Stomach smooth muscle (tissue), 2 donors: ENCODE measurements at regions not wholly inside any gene's neighbourhood (a gene's known extent, or its start where the extent isn't known, plus 50 kb on each side); places are given as distances from the start of the nearest gene placed in this dataset.
"Not testable (repeated sequence)": the region's sequence is repeated elsewhere in the genome, so short reads cannot be mapped to it uniquely, and the experiment has no call there.

Source experiments
- H3K27ac ChIP-seq: one replicate; pipeline ENCODE4 v1.7.0; 2013; ENCODE audit warnings: mild to moderate bottlenecking, low read length, inconsistent platforms
- H3K27me3 ChIP-seq, 2 donors: one replicate each; pipeline ENCODE4 v1.7.0; 2013; ENCODE audit warnings: low read length in 2 of 2; ENCODE audit not compliant: insufficient read depth in 2 of 2, control insufficient read depth in 1 of 2
- H3K36me3 ChIP-seq, 2 donors: one replicate each; pipeline ENCODE4 v1.7.0; 2013; ENCODE audit warnings: low read length in 2 of 2; ENCODE audit not compliant: control insufficient read depth in 2 of 2, insufficient read depth in 2 of 2
- H3K4me1 ChIP-seq: one replicate; pipeline ENCODE4 v1.7.0; 2013; ENCODE audit warnings: low read length; ENCODE audit not compliant: control insufficient read depth, insufficient read depth
- H3K4me3 ChIP-seq, 2 donors: one replicate each; pipeline ENCODE4 v1.7.0; 2013; ENCODE audit warnings: low read length in 2 of 2
- H3K9ac ChIP-seq, 2 donors: one replicate each; pipeline ENCODE4 v1.7.0; 2013; ENCODE audit warnings: low read length in 2 of 2, mild to moderate bottlenecking in 1 of 2
- H3K9me3 ChIP-seq, 2 donors: one replicate each; pipeline ENCODE4 v1.7.0; 2013; ENCODE audit warnings: low read length in 2 of 2; ENCODE audit not compliant: control insufficient read depth in 2 of 2
- donor health status: healthy.
- donor health status: Pancreatic carcinoma.

GRCh38 chr13:109330123-109330522 is 456.3 kb downstream of the IRS2 start:
- H3K36me3 ChIP-seq: no peaks in the 10 kb centered on the region
- H3K27ac ChIP-seq: no peak overlapping the region
- no peak overlapping the region for H3K9ac ChIP-seq
- no peaks in the 10 kb centered on the region for H3K4me1 ChIP-seq
- H3K27me3 ChIP-seq: no peaks in the 10 kb centered on the region
- H3K4me3 ChIP-seq: no peak overlapping the region
- no peaks in the 10 kb centered on the region for H3K9me3 ChIP-seq

GRCh38 chr13:109329175-109329574 is 457.2 kb downstream of the IRS2 start:
- H3K27ac ChIP-seq: no peak overlapping the region
- no peak overlapping the region for H3K4me3 ChIP-seq
- H3K9me3 ChIP-seq: no peaks in the 10 kb centered on the region
- H3K27me3 ChIP-seq: no peaks in the 10 kb centered on the region
- H3K9ac ChIP-seq: no peak overlapping the region
- no peaks in the 10 kb centered on the region for H3K4me1 ChIP-seq
- no peaks in the 10 kb centered on the region for H3K36me3 ChIP-seq

DNA sequence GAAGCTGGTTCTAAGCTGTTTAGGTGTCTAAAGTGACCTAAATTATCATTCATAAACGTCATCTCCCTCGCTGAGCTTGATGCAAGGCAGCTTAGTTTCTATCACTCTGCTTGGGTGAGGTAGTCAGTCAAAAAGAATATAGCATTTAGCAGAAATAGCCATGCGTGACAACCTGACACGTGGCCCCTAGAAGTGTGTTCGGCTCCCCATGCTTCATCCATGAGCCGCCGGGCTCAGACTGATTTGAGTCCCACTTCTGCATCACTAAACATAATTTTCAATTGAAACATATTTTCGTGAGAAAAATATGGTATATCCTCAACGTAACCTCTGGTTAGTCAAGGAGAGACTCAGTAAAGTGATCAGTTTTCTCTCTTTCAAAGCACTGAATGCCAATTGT is 459.8 kb downstream of the IRS2 start:
- Histone ChIP-seq H3K27me3 (no peaks in the 10 kb centered on the region), H3K9ac (no peak overlapping the region)

GRCh38 chr13:109323338-109323737 is 463.0 kb downstream of the IRS2 start:
- Histone ChIP-seq H3K4me1 (no peaks in the 10 kb centered on the region), H3K9me3 (no peaks in the 10 kb centered on the region), H3K27me3 (no peaks in the 10 kb centered on the region), H3K9ac (no peak overlapping the region), H3K36me3 (no peaks in the 10 kb centered on the region), H3K27ac (no peak overlapping the region), H3K4me3 (no peak overlapping the region)

More for the DNA sequence above, 459.8 kb downstream of the IRS2 start:
- Histone ChIP-seq H3K27ac (no peak overlapping the region), H3K9me3 (no peaks in the 10 kb centered on the region), H3K36me3 (no peaks in the 10 kb centered on the region), H3K4me3 (no peak overlapping the region), H3K4me1 (no peaks in the 10 kb centered on the region)

DNA sequence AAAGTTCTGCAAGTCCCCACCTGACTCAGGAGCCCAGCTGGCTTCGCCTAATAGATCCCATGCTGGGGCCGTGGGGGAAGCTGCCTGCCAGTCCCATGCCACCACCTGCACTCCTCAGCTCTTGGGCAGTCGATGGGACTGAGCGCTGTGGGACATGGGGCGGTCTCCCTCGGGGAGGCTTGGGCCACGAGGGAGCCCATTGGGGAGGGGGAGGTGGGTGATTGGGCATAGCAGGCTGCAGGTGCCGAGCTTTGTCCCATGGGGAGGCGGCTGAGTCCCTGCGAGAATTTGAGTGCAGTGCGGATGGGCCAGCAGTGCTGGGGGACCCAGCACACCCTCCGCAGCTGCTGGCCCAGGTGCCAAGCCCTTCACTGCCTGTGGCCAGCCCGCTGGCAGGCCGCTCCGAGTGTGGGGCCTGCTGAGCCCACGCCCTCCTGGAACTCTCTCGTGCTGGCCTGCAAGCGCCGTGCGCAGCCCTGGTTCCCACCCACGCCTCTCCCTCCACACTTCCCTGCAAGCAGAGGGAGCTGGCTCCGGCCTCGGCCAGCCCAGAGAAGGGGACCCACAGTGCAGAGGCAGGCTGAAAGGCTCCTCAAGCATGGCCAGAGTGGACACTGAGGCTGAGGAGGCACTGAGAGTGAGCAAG is 467.3 kb downstream of the IRS2 start:
- no peaks in the 10 kb centered on the region for H3K36me3 ChIP-seq
- no peak overlapping the region for H3K4me3 ChIP-seq
- H3K27me3 ChIP-seq: no peaks in the 10 kb centered on the region
- no peak overlapping the region for H3K27ac ChIP-seq
- H3K9ac ChIP-seq: no peak overlapping the region
- H3K9me3 ChIP-seq: no peaks in the 10 kb centered on the region
- no peaks in the 10 kb centered on the region for H3K4me1 ChIP-seq

GRCh38 chr13:109315481-109315880 is 470.9 kb downstream of the IRS2 start:
- H3K4me3 ChIP-seq: no peak overlapping the region
- H3K27ac ChIP-seq: no peak overlapping the region
- H3K9me3 ChIP-seq: no peaks in the 10 kb centered on the region
- H3K27me3 ChIP-seq: no peaks in the 10 kb centered on the region
- no peak overlapping the region for H3K9ac ChIP-seq
- no peaks in the 10 kb centered on the region for H3K36me3 ChIP-seq
- H3K4me1 ChIP-seq: no peaks in the 10 kb centered on the region

- no peak overlapping the region for H3K4me3 ChIP-seq
- H3K27me3 ChIP-seq: no peaks in the 10 kb centered on the region
Measured at GRCh38 chr13:109314101-109314500, 472.3 kb downstream of the IRS2 start.

GRCh38 chr13:109312399-109312798 is 474.0 kb downstream of the IRS2 start:
- Histone ChIP-seq H3K9me3 (no peaks in the 10 kb centered on the region), H3K27ac (no peak overlapping the region), H3K4me1 (no peaks in the 10 kb centered on the region), H3K36me3 (no peaks in the 10 kb centered on the region), H3K9ac (no peak overlapping the region), H3K27me3 (no peaks in the 10 kb centered on the region), H3K4me3 (no peak overlapping the region)

More at GRCh38 chr13:109314101-109314500, 472.3 kb downstream of the IRS2 start:
- Histone ChIP-seq H3K36me3 (no peaks in the 10 kb centered on the region), H3K9ac (no peak overlapping the region), H3K9me3 (no peaks in the 10 kb centered on the region), H3K27ac (no peak overlapping the region), H3K4me1 (no peaks in the 10 kb centered on the region)

DNA sequence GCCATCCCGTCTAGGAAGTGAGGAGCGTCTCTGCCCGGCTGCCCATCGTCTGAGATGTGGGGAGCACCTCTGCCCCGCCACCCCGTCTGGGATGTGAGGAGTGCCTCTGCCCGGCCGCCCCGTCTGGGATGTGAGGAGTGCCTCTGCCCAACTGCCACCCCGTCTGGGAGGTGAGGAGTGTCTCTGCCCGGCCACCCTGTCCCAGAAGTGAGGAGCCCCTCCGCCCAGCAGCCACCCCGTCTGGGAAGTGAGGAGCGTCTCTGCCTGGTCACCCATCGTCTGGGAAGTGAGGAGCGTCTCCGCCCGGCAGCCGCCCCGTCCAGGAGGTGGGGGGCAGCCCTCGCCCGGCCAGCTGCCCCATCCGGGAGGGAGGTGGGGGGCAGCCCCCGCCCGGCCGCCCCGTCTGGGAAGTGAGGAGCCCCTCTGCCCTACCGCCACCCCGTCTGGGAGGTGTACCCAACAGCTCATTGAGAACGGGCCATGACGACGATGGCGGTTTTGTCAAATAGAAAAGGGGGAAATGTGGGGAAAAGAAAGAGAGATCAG is 474.9 kb downstream of the IRS2 start:
- not testable (repeated sequence) for H3K36me3 ChIP-seq, H3K9ac ChIP-seq, H3K9me3 ChIP-seq, H3K27me3 ChIP-seq, H3K4me1 ChIP-seq, H3K27ac ChIP-seq, H3K4me3 ChIP-seq

DNA sequence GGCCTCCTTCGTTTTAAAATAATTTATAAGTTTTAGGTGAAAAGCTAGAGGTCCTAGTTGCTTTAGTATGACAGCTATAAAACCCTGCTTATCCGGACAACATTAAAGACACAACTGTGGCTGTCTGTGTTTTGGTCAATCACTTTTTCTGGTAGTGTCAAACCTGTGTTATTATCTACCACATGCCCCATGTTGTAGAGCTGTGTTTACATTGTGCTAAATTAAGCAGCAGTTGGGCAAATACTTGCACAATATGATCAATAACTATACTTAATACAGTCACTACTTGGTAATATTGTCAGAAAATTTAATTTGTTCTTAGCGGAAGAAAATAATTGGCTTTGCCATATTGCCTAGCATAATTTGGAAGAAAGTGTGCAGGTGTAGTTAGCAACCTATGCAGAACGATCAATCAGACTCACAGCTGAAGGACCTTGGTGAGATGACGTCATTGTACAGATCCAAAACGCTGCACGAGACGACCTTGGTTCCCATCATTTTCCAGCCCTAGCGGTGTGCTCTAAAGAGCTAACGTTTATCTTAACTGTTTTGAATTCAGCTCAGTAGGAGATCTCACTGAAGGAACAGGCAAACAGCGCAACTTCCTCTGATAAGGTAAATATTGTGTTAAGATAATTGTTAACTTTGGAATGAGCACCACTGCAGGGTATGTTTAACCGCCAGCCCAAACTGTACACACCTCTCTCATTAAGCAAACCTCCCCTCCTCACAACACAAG is 476.6 kb downstream of the IRS2 start:
- H3K27ac ChIP-seq: no peak overlapping the region
- no peaks in the 10 kb centered on the region for H3K36me3 ChIP-seq
- no peaks in the 10 kb centered on the region for H3K4me1 ChIP-seq
- no peak overlapping the region for H3K9ac ChIP-seq
- H3K27me3 ChIP-seq: no peaks in the 10 kb centered on the region
- H3K4me3 ChIP-seq: no peak overlapping the region
- H3K9me3 ChIP-seq: no peaks in the 10 kb centered on the region

DNA sequence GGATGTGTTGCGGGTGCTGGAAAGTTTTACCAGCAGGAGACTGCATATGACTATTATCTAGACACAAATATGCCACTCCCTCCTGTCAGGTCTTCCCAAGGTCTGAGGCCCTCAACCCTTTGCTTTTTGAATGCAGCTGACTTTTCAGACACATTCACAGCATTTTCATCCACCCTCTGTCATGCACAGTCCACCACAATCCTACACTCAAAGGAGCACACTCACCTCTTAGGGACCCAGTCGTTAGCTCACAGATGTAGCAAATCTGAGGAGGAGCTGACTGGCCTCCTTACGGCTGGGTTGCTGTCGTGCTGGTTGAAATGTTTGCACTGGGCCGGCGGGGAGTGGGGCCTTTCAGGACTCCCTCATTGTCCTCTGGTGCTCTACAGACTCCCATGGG is 479.4 kb downstream of the IRS2 start:
- H3K4me1 ChIP-seq: no peaks in the 10 kb centered on the region
- H3K9ac ChIP-seq: no peak overlapping the region
- no peaks in the 10 kb centered on the region for H3K27me3 ChIP-seq
- H3K36me3 ChIP-seq: no peaks in the 10 kb centered on the region
- H3K9me3 ChIP-seq: no peaks in the 10 kb centered on the region
- no peak overlapping the region for H3K27ac ChIP-seq
- H3K4me3 ChIP-seq: no peak overlapping the region
